C4-2B (cell line): ENCODE measurements at regions not wholly inside any gene's neighbourhood (a gene's known extent, or its start where the extent isn't known, plus 50 kb on each side); places are given as distances from the start of the nearest gene placed in this dataset.

ENCODE experiments used
- H3K27ac ChIP-seq: fragments of 450-650 bp; 2 replicates; pipeline ENCODE4 v1.5.1; 2017
- ZFX ChIP-seq: fragments of 450-650 bp; IDR thresholded peaks from 2 replicates; pipeline ENCODE4 v1.6.1; 2017
- TF ChIP-seq, protein P1 (sequence below): fragments of 450-650 bp; conservative IDR thresholded peaks from 2 replicates; pipeline ENCODE4 v1.5.1; 2017; ENCODE audit warnings: mild to moderate bottlenecking

- H3K27ac ChIP-seq = no peak overlapping the region
- no peak for TF ChIP-seq ZFX
- TF ChIP-seq, protein P1, sequence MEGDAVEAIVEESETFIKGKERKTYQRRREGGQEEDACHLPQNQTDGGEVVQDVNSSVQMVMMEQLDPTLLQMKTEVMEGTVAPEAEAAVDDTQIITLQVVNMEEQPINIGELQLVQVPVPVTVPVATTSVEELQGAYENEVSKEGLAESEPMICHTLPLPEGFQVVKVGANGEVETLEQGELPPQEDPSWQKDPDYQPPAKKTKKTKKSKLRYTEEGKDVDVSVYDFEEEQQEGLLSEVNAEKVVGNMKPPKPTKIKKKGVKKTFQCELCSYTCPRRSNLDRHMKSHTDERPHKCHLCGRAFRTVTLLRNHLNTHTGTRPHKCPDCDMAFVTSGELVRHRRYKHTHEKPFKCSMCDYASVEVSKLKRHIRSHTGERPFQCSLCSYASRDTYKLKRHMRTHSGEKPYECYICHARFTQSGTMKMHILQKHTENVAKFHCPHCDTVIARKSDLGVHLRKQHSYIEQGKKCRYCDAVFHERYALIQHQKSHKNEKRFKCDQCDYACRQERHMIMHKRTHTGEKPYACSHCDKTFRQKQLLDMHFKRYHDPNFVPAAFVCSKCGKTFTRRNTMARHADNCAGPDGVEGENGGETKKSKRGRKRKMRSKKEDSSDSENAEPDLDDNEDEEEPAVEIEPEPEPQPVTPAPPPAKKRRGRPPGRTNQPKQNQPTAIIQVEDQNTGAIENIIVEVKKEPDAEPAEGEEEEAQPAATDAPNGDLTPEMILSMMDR = no peak
Measured at GRCh38 chr3:135802171-135802570, 163.4 kb upstream of the PPP2R3A start.

DNA sequence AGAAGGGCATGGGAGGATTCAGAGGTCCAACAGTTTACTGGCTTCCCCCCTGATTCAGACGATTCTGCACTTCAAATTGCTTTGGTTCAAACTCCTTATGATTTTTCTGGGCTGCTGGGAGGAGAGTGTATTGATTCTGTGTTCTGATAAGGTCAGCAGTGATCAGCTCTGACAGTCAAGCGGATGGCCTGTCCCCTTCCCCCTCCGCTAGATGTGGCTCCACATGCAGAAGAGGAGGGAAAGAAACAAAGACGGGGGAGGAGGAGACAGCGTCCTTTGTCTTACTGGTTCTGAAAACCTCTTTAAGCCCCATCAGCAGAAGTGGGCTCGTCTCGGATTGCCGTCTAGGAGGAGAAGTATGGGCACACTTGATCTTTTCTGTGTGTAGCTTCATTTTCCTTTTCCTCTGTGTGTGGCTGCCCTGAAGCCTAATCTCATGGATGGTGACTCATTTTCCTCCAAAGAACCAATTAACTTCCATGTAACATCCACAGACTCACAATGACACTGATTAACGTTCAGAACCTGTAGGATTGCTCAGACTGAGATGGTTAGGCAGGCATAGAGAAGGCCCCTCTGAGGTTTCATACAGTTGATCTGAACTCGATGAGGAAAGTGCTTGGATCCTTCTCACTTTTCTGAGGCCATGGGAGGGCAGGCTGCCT is 162.4 kb upstream of the PPP2R3A start:
- no peak overlapping the region for H3K27ac ChIP-seq
- TF ChIP-seq, protein P1 = no peak

DNA sequence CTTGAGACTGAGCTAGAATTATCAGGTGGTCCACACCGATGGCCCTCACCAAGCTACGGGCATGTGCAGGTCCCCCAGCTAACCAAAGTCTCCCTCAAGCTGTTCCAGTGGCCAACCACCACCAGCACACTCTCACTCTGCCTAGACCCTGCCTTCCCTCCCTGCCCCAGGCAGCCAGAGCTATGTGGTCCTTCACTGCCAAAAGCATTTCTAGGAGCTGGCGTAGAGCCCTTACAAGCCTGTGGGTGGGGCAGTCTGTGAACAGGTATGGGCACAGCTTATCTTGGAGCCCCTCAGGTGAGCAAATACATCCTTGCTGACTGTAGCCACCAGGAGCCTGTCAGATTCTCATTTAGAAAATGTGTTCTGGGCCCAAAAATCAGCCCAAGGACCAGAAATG is 159.8 kb upstream of the PPP2R3A start:
- TF ChIP-seq ZFX = no peak
- TF ChIP-seq, protein P1 = no peak
- H3K27ac ChIP-seq = no peak overlapping the region

GRCh38 chr3:135806317-135806716 is 159.2 kb upstream of the PPP2R3A start:
- H3K27ac ChIP-seq = no peak overlapping the region
- TF ChIP-seq ZFX = no peak
- TF ChIP-seq, protein P1 = no peak

GRCh38 chr3:135807879-135808278 is 157.6 kb upstream of the PPP2R3A start:
- TF ChIP-seq, protein P1 = no peak
- TF ChIP-seq ZFX = no peak
- H3K27ac ChIP-seq = no peak overlapping the region

DNA sequence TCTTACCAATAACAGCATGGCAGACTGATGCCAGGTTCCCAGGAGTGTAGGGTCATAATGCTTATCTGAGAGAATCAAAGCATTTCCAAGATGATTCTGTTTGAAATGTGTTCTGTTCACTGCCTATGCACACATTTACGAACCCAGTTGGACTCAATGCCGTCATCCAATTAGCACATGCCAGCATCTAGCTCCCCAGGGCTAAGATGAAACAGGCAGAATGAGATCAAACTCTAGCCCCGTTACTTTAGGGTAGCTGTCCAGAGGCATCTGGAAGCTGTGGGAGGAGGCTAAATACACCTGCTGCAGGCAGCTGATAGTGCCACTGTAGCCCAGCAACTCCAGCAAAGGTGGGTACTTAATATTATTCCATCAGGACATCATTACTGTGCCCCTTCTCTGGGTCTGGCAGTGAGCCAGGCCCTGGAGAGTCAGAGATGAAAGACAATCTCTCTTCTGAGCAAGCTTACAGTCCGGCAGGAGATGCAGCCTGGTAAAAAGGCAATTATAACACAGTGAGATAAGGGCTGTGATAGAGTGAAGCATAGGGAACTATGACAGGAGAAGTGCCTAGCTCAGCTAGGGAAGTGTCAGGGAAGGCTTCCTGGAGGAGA is 156.4 kb upstream of the PPP2R3A start:
- TF ChIP-seq, protein P1 = no peak
- TF ChIP-seq ZFX = no peak
- H3K27ac ChIP-seq = no peak overlapping the region

GRCh38 chr3:135811651-135812050 is 153.9 kb upstream of the PPP2R3A start:
- TF ChIP-seq ZFX = no peak
- TF ChIP-seq, protein P1 = no peak
- no peak overlapping the region for H3K27ac ChIP-seq
